K562 (cell line): ENCODE measurements at regions not wholly inside any gene's neighbourhood (a gene's known extent, or its start where the extent isn't known, plus 50 kb on each side); places are given as distances from the start of the nearest gene placed in this dataset.

Source experiments
- POU5F1 ChIP-seq: fragments of 150-350 bp; IDR thresholded peaks from 2 replicates; pipeline ENCODE4 v1.6.1; 2014; ENCODE audit warnings: borderline replicate concordance, low read length, low read depth, mild to moderate bottlenecking; ENCODE audit not compliant: partially characterized antibody
- TCF7 ChIP-seq: sonication (generic); IDR thresholded peaks from 2 replicates; pipeline ENCODE4 v1.6.1; 2016; ENCODE audit warnings: antibody characterized with exemption, borderline replicate concordance
- ZNF57 ChIP-seq: fragments of 450-650 bp; formaldehyde crosslinking; IDR thresholded peaks from 2 replicates; pipeline ENCODE4 v1.4.0; 2020; ENCODE audit warnings: mild to moderate bottlenecking, moderate library complexity
- ZNF830 ChIP-seq: fragments of 250-450 bp; sonication (Bioruptor Pico); IDR thresholded peaks from 2 replicates; pipeline ENCODE4 v1.5.0; 2021; ENCODE audit warnings: mild to moderate bottlenecking
- TF ChIP-seq, protein P1 (sequence below), 3 experiments: IDR thresholded peaks in 2 of 3; conservative IDR thresholded peaks in 1 of 3; 2 replicates each; pipeline ENCODE4 v1.5.1; 2011 to 2012; ENCODE audit warnings: low read length in 3 of 3, mild to moderate bottlenecking in 3 of 3, control low read depth in 2 of 3, improper control_type of control experiment in 1 of 3, inconsistent platforms in 1 of 3, low read depth in 1 of 3, mixed read lengths in 1 of 3, moderate library complexity in 1 of 3; ENCODE audit not compliant: insufficient read depth in 2 of 3
- TF ChIP-seq, protein P2 (sequence below): sonication (generic); formaldehyde crosslinking; IDR thresholded peaks from 2 replicates; pipeline ENCODE4 v1.5.0; 2020; ENCODE audit warnings: missing genetic modification reagents

DNA sequence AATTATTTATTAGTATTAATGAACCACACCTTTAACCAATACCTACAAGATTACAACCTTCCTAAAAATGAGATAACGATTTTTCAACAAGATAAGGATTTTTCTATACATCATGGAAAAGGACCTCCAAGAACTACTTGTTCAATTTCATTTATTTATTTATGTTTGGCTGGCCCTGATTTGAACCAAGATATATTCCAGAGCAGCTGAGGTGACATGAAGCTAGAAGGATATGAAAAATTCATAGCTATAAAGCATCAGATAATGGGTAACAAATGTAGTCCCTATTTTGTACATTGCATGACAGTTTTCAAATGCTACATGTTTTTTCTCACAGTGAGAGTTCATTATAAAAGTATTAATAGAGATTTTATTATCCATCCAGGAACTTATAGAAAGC, 798.5 kb upstream of the ARRDC3 start:
- TF ChIP-seq ZNF830 (CRISPR knock-in tag) (no peak), TCF7 (no peak), ZNF57 (CRISPR knock-in tag) (no peak), POU5F1 (no peak)
- TF ChIP-seq, protein P1, sequence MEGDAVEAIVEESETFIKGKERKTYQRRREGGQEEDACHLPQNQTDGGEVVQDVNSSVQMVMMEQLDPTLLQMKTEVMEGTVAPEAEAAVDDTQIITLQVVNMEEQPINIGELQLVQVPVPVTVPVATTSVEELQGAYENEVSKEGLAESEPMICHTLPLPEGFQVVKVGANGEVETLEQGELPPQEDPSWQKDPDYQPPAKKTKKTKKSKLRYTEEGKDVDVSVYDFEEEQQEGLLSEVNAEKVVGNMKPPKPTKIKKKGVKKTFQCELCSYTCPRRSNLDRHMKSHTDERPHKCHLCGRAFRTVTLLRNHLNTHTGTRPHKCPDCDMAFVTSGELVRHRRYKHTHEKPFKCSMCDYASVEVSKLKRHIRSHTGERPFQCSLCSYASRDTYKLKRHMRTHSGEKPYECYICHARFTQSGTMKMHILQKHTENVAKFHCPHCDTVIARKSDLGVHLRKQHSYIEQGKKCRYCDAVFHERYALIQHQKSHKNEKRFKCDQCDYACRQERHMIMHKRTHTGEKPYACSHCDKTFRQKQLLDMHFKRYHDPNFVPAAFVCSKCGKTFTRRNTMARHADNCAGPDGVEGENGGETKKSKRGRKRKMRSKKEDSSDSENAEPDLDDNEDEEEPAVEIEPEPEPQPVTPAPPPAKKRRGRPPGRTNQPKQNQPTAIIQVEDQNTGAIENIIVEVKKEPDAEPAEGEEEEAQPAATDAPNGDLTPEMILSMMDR (IDR thresholded peaks at IDR 0.05 in 2 of 3, conservative IDR thresholded peaks at IDR 0.05 in 1 of 3; ENCODE audit: insufficient read depth in 2 of 3, low read depth in 1 of 3, low read length in 3 of 3), result no peak
- TF ChIP-seq, protein P2, sequence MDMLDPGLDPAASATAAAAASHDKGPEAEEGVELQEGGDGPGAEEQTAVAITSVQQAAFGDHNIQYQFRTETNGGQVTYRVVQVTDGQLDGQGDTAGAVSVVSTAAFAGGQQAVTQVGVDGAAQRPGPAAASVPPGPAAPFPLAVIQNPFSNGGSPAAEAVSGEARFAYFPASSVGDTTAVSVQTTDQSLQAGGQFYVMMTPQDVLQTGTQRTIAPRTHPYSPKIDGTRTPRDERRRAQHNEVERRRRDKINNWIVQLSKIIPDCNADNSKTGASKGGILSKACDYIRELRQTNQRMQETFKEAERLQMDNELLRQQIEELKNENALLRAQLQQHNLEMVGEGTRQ (CRISPR knock-in tag), result no peak
